HEK293 (cell line): ENCODE measurements at regions not wholly inside any gene's neighbourhood (a gene's known extent, or its start where the extent isn't known, plus 50 kb on each side); places are given as distances from the start of the nearest gene placed in this dataset.

Source experiments
- CTCF ChIA-PET: fragments of 350-600 bp; formaldehyde crosslinking; extraction: SDS; loops from one replicate; lab custom pipeline; 2021; ENCODE audit warnings: antibody characterized with exemption; lab: Yijun Ruan, JAX
- POLR2A ChIA-PET: fragments of 300-600 bp; formaldehyde crosslinking; extraction: SDS; loops from one replicate; lab custom pipeline; 2020; ENCODE audit warnings: antibody characterized with exemption, inconsistent platforms; lab: Yijun Ruan, JAX
- H3K27ac ChIP-seq: fragments of 200-500 bp; sonication (Bioruptor generic); 2 replicates; pipeline ENCODE4 v1.5.1; 2014; ENCODE audit warnings: low read depth, low read length, control low read depth, inconsistent platforms; ENCODE audit errors: extremely low read depth
- H3K36me3 ChIP-seq, 2 experiments: fragments of 200-500 bp in 1 of 2; sonication (Bioruptor generic) in 1 of 2; 1 replicate in 1 of 2; 2 replicates in 1 of 2; pipeline ENCODE4 v1.5.1; 2014 to 2017; ENCODE audit warnings: inconsistent platforms in 2 of 2, low read length in 2 of 2; ENCODE audit not compliant: control insufficient read depth in 2 of 2, insufficient read depth in 1 of 2
- H3K4me1 ChIP-seq: fragments of 200-500 bp; sonication (Bioruptor generic); 2 replicates; pipeline ENCODE4 v1.5.1; 2014; ENCODE audit warnings: mild to moderate bottlenecking, low read length, inconsistent platforms; ENCODE audit not compliant: control insufficient read depth, insufficient read depth
- H3K4me3 ChIP-seq: 2 replicates; pipeline ENCODE4 v1.5.1; 2011; ENCODE audit warnings: low read depth, mild to moderate bottlenecking, control low read depth, low read length, moderate library complexity
- H3K9me3 ChIP-seq: fragments of 200-500 bp; sonication (Bioruptor generic); 2 replicates; pipeline ENCODE4 v1.5.1; 2014; ENCODE audit warnings: low read depth, low read length, inconsistent platforms; ENCODE audit not compliant: control insufficient read depth, insufficient read depth
- BCL11A ChIP-seq: fragments of 450-650 bp; formaldehyde crosslinking; IDR thresholded peaks from 2 replicates; pipeline ENCODE4 v1.5.1; 2016; ENCODE audit warnings: low read depth, missing biosample characterization, missing genetic modification characterization
- FEZF1 ChIP-seq: fragments of 450-650 bp; formaldehyde crosslinking; IDR thresholded peaks from 2 replicates; pipeline ENCODE4 v1.5.1; 2016; ENCODE audit warnings: missing biosample characterization, missing genetic modification characterization
- KLF1 ChIP-seq: fragments of 450-650 bp; formaldehyde crosslinking; IDR thresholded peaks from 2 replicates; pipeline ENCODE4 v1.5.1; 2016; ENCODE audit warnings: missing biosample characterization, missing genetic modification characterization
- ZNF174 ChIP-seq: fragments of 450-650 bp; formaldehyde crosslinking; IDR thresholded peaks from 2 replicates; pipeline ENCODE4 v1.5.0; 2017; ENCODE audit warnings: missing biosample characterization, mild to moderate bottlenecking, missing genetic modification characterization
- ZNF2 ChIP-seq: fragments of 450-650 bp; formaldehyde crosslinking; IDR thresholded peaks from 2 replicates; pipeline ENCODE4 v1.5.1; 2016; ENCODE audit warnings: missing biosample characterization, missing genetic modification characterization
- ZNF24 ChIP-seq: fragments of 450-650 bp; formaldehyde crosslinking; IDR thresholded peaks from 2 replicates; pipeline ENCODE4 v1.5.1; 2016; ENCODE audit warnings: missing biosample characterization, missing genetic modification characterization
- ZNF274 ChIP-seq, 2 experiments: fragments of 200-500 bp in 1 of 2; fragments of 450-650 bp in 1 of 2; sonication (Bioruptor generic) in 1 of 2; formaldehyde crosslinking in 1 of 2; IDR thresholded peaks; 2 replicates each; pipeline versions ENCODE4 v1.5.1 to v1.6.1; 2014 to 2016; ENCODE audit warnings: borderline replicate concordance in 1 of 2, inconsistent platforms in 1 of 2, low read length in 1 of 2, missing biosample characterization in 1 of 2, missing genetic modification characterization in 1 of 2
- ZNF302 ChIP-seq: fragments of 450-650 bp; formaldehyde crosslinking; IDR thresholded peaks from 2 replicates; pipeline ENCODE4 v1.5.1; 2016; ENCODE audit warnings: missing biosample characterization, missing genetic modification characterization, low read depth
- ZNF391 ChIP-seq: fragments of 450-650 bp; formaldehyde crosslinking; IDR thresholded peaks from 2 replicates; pipeline ENCODE4 v1.5.1; 2016; ENCODE audit warnings: low read depth, missing biosample characterization, missing genetic modification characterization, borderline replicate concordance
- ZNF426 ChIP-seq: fragments of 450-650 bp; formaldehyde crosslinking; IDR thresholded peaks from 2 replicates; pipeline ENCODE4 v1.5.1; 2017; ENCODE audit warnings: missing biosample characterization, missing genetic modification characterization, mild to moderate bottlenecking, inconsistent platforms, moderate library complexity
- ZNF660 ChIP-seq: fragments of 450-650 bp; IDR thresholded peaks from 2 replicates; pipeline ENCODE4 v1.5.1; 2018; ENCODE audit warnings: missing biosample characterization, mild to moderate bottlenecking, missing genetic modification characterization
- ZSCAN23 ChIP-seq: fragments of 450-650 bp; formaldehyde crosslinking; IDR thresholded peaks from 2 replicates; pipeline ENCODE4 v1.5.1; 2016; ENCODE audit warnings: missing biosample characterization, missing genetic modification characterization
- TF ChIP-seq, protein P1 (sequence below): fragments of 450-650 bp; formaldehyde crosslinking; IDR thresholded peaks from 2 replicates; pipeline ENCODE4 v1.5.1; 2017; ENCODE audit warnings: missing biosample characterization, missing genetic modification characterization
- TF ChIP-seq, protein P2 (sequence below): fragments of 450-650 bp; formaldehyde crosslinking; IDR thresholded peaks from 2 replicates; pipeline ENCODE4 v1.5.1; 2017; ENCODE audit warnings: missing biosample characterization, missing genetic modification characterization
- TF ChIP-seq, protein P3 (sequence below): fragments of 450-650 bp; formaldehyde crosslinking; IDR thresholded peaks from 2 replicates; pipeline ENCODE4 v1.5.1; 2016; ENCODE audit warnings: missing biosample characterization, missing genetic modification characterization, borderline replicate concordance
- TF ChIP-seq, protein P4 (sequence below): fragments of 450-650 bp; formaldehyde crosslinking; IDR thresholded peaks from 2 replicates; pipeline ENCODE4 v1.5.1; 2016; ENCODE audit warnings: missing biosample characterization, missing genetic modification characterization
- TF ChIP-seq, protein P5 (sequence below): fragments of 450-650 bp; formaldehyde crosslinking; IDR thresholded peaks from 2 replicates; pipeline ENCODE4 v1.5.1; 2016; ENCODE audit warnings: missing biosample characterization, missing genetic modification characterization
- TF ChIP-seq, protein P6 (sequence below): fragments of 450-650 bp; IDR thresholded peaks from 2 replicates; pipeline ENCODE4 v1.5.1; 2018; ENCODE audit warnings: missing biosample characterization, mild to moderate bottlenecking, missing genetic modification characterization

DNA sequence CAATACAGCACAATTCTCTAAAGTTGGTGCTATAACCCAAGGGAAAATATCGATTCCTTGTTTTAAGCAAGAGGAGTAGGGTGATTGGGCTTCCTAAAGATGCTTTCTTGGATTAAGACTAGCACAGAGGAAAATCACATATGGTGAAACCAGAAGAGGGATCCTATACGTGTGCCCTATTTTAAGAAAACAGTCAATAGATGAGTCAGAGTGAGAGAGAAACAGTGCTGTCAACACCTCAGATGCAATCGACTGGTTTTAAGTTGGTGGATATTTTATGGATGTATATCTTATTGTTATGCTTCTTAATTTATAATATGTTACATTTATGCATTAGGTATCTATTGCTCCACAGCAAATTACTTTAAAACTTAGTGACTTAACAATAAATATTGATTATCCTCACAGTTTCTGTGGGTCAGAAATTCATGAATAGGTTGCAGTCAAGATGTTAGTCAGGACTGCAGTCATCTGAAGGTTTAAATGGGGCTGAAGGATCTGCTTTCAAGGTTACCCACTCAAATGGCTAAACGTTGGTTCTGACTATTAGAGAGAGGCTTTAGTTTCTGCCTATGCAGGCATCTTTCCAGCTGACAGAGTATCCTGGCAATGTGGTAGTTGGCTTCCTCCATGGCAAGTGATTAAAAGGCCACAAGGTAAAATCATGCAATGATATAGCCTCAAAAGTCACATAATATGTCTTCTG is 61.6 kb upstream of the DEPDC1 start (continued):
- TF ChIP-seq, protein P1, sequence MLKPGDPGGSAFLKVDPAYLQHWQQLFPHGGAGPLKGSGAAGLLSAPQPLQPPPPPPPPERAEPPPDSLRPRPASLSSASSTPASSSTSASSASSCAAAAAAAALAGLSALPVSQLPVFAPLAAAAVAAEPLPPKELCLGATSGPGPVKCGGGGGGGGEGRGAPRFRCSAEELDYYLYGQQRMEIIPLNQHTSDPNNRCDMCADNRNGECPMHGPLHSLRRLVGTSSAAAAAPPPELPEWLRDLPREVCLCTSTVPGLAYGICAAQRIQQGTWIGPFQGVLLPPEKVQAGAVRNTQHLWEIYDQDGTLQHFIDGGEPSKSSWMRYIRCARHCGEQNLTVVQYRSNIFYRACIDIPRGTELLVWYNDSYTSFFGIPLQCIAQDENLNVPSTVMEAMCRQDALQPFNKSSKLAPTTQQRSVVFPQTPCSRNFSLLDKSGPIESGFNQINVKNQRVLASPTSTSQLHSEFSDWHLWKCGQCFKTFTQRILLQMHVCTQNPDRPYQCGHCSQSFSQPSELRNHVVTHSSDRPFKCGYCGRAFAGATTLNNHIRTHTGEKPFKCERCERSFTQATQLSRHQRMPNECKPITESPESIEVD (tag by site-specific recombination), result no peak
- no peak for TF ChIP-seq ZSCAN23 (tag by site-specific recombination)

DNA sequence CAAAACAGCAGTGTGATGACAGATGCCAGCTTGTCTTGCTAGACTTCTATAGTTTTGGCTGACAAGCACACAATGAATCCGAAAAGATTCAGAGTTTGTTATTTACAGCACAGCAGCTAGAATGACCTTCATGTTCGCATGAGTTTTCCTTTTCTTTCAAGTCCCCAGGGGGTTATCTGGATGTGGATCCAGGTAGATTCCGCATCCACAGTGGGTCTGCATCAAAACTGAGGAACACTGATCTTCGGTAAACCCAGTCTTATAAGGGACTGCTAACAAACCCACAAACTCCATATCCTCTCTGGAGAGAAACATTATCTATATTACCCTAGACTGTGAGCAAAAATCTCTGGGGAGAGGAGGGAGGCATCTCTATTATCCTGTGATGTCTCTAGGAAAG is 69.0 kb upstream of the DEPDC1 start:
- no peaks in the 10 kb centered on the region for H3K4me1 ChIP-seq
- no peak overlapping the region for H3K4me3 ChIP-seq
- TF ChIP-seq BCL11A (tag by site-specific recombination) (no peak), ZNF391 (tag by site-specific recombination) (no peak), ZNF660 (tag by site-specific recombination) (no peak), ZNF2 (no peak), ZNF302 (tag by site-specific recombination) (no peak), KLF1 (tag by site-specific recombination) (no peak), ZNF274 (IDR thresholded peaks at IDR 0.05; ENCODE audit: low read length) (no peak), ZNF274 (tag by site-specific recombination; IDR thresholded peaks at IDR 0.05; ENCODE audit: borderline replicate concordance) (no peak), FEZF1 (tag by site-specific recombination) (no peak), ZNF426 (tag by site-specific recombination) (no peak), ZNF174 (tag by site-specific recombination) (no peak), ZNF24 (no peak)
- TF ChIP-seq, protein P2, sequence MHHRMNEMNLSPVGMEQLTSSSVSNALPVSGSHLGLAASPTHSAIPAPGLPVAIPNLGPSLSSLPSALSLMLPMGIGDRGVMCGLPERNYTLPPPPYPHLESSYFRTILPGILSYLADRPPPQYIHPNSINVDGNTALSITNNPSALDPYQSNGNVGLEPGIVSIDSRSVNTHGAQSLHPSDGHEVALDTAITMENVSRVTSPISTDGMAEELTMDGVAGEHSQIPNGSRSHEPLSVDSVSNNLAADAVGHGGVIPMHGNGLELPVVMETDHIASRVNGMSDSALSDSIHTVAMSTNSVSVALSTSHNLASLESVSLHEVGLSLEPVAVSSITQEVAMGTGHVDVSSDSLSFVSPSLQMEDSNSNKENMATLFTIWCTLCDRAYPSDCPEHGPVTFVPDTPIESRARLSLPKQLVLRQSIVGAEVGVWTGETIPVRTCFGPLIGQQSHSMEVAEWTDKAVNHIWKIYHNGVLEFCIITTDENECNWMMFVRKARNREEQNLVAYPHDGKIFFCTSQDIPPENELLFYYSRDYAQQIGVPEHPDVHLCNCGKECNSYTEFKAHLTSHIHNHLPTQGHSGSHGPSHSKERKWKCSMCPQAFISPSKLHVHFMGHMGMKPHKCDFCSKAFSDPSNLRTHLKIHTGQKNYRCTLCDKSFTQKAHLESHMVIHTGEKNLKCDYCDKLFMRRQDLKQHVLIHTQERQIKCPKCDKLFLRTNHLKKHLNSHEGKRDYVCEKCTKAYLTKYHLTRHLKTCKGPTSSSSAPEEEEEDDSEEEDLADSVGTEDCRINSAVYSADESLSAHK (tag by site-specific recombination), result no peak
- TF ChIP-seq, protein P3, sequence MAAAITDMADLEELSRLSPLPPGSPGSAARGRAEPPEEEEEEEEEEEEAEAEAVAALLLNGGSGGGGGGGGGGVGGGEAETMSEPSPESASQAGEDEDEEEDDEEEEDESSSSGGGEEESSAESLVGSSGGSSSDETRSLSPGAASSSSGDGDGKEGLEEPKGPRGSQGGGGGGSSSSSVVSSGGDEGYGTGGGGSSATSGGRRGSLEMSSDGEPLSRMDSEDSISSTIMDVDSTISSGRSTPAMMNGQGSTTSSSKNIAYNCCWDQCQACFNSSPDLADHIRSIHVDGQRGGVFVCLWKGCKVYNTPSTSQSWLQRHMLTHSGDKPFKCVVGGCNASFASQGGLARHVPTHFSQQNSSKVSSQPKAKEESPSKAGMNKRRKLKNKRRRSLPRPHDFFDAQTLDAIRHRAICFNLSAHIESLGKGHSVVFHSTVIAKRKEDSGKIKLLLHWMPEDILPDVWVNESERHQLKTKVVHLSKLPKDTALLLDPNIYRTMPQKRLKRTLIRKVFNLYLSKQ (tag by site-specific recombination), result no peak
- TF ChIP-seq, protein P4, sequence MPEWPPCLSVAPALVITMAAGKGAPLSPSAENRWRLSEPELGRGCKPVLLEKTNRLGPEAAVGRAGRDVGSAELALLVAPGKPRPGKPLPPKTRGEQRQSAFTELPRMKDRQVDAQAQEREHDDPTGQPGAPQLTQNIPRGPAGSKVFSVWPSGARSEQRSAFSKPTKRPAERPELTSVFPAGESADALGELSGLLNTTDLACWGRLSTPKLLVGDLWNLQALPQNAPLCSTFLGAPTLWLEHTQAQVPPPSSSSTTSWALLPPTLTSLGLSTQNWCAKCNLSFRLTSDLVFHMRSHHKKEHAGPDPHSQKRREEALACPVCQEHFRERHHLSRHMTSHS (tag by site-specific recombination), result no peak
- TF ChIP-seq, protein P5, sequence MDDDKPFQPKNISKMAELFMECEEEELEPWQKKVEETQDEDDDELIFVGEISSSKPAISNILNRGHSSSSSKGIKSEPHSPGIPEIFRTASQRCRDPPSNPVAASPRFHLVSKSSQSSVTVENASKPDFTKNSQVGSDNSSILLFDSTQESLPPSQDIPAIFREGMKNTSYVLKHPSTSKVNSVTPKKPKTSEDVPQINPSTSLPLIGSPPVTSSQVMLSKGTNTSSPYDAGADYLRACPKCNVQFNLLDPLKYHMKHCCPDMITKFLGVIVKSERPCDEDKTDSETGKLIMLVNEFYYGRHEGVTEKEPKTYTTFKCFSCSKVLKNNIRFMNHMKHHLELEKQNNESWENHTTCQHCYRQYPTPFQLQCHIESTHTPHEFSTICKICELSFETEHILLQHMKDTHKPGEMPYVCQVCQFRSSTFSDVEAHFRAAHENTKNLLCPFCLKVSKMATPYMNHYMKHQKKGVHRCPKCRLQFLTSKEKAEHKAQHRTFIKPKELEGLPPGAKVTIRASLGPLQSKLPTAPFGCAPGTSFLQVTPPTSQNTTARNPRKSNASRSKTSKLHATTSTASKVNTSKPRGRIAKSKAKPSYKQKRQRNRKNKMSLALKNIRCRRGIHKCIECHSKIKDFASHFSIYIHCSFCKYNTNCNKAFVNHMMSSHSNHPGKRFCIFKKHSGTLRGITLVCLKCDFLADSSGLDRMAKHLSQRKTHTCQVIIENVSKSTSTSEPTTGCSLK (tag by site-specific recombination), result no peak
- TF ChIP-seq, protein P6, sequence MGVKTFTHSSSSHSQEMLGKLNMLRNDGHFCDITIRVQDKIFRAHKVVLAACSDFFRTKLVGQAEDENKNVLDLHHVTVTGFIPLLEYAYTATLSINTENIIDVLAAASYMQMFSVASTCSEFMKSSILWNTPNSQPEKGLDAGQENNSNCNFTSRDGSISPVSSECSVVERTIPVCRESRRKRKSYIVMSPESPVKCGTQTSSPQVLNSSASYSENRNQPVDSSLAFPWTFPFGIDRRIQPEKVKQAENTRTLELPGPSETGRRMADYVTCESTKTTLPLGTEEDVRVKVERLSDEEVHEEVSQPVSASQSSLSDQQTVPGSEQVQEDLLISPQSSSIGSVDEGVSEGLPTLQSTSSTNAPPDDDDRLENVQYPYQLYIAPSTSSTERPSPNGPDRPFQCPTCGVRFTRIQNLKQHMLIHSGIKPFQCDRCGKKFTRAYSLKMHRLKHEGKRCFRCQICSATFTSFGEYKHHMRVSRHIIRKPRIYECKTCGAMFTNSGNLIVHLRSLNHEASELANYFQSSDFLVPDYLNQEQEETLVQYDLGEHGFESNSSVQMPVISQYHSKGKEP (tag by site-specific recombination), result no peak
- no peak overlapping the region for H3K27ac ChIP-seq
- H3K36me3 ChIP-seq, result no peaks in the 10 kb centered on the region
- H3K9me3 ChIP-seq, result no peaks in the 10 kb centered on the region
- CTCF ChIA-PET, result interaction anchor here (0.6 kb wide), 1 partner anchor 1959 kb away, joined by 3 read pairs; no protein-coding TSS in a partner anchor
- POLR2A ChIA-PET, result no interaction called here
